ENCODE measurements at regions not wholly inside any gene's neighbourhood (a gene's known extent, or its start where the extent isn't known, plus 50 kb on each side); places are given as distances from the start of the nearest gene placed in this dataset.
"Not testable (repeated sequence)": the region's sequence is repeated elsewhere in the genome, so short reads cannot be mapped to it uniquely, and the experiment has no call there.

GRCh38 chr17:31798205-31798724 lies 60.8 kb downstream of the COPRS start:
- no peak for DNase-seq

- DNase-seq, result not testable (repeated sequence)
Measured at GRCh38 chr17:31795941-31796340, 63.1 kb downstream of the COPRS start.

DNA sequence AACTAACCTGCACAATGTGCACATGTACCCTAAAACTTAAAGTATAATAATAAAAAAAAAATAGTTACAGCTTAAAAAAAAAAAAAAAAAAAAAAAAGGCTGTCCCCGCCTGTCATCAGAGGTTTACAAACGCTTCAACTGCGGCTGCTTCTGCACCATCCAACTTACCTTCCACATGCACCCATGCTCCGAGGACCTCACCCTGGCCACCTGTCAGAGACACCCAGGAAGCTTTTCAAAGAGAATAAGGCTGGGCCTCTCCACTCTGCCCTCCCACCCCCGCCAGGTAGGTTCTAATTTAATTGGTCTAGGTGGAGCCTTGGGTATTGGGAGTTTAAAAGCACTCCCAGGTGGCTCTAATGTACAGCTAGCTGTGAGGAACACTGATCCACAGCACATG lies 64.9 kb downstream of the COPRS start:
- no peak for DNase-seq

- DNase-seq, result not testable (repeated sequence)
Measured at GRCh38 chr17:31793634-31794033, 65.4 kb downstream of the COPRS start.

- DNase-seq, result no peak
Measured at GRCh38 chr17:31792007-31792585, 66.9 kb downstream of the COPRS start.

DNA sequence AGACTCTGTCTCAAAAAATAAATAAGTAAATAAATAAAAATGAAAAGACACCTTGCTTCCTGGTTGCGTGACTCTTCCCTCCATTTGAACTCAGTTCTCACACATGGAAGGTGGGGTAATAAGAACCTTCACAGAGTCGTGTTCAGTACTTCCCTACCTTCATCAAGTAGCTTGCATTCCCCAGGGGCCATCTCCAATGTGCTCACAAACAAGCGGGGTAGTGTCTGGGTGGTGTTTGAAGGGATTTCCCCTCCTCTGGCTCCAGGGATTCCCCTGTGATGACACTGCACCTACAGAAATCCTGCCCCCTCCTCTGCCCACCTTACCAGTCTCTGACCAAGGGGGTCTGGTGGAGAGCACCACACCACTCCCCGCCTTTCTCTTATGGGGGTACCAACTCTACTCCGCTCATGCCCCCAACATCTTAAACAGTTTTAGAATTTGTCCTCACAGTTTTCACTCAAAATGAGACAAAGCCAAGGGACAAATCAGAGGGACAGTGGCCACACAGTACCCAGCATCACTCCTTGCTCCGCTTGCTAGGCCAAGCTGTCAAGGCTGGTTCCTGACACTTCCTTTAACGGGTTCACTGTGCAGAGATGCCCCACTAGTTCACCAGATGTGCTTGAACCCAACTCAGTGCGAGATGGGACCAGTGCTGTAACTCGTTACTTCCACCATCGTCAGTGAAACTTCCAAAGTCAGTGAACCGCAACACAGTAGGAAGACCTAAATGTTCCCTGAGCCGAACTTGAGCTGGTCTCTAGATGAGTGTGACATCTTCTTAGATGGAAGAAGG lies 69.1 kb downstream of the COPRS start:
- no peak for DNase-seq

GRCh38 chr17:31788956-31789355 lies 70.1 kb downstream of the COPRS start:
- no peak for DNase-seq

DNA sequence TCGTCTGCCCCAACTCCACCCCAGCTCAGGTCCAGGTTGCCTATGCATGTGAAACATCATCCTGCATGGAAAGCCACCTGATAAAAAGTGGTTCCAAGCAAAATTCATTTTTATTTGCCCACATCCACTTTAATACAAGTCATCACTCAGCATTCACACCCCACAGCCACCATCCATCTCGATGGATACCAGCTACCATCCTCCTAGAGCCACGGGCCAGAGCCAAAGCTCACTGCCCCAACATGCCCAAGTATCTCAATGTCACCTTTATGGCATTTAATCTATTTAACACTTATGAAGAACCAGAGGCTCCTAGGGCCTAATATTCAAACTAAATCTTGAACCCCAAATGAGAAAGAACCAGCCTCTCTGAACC lies 70.5 kb downstream of the COPRS start:
- DNase-seq, result no peak

DNA sequence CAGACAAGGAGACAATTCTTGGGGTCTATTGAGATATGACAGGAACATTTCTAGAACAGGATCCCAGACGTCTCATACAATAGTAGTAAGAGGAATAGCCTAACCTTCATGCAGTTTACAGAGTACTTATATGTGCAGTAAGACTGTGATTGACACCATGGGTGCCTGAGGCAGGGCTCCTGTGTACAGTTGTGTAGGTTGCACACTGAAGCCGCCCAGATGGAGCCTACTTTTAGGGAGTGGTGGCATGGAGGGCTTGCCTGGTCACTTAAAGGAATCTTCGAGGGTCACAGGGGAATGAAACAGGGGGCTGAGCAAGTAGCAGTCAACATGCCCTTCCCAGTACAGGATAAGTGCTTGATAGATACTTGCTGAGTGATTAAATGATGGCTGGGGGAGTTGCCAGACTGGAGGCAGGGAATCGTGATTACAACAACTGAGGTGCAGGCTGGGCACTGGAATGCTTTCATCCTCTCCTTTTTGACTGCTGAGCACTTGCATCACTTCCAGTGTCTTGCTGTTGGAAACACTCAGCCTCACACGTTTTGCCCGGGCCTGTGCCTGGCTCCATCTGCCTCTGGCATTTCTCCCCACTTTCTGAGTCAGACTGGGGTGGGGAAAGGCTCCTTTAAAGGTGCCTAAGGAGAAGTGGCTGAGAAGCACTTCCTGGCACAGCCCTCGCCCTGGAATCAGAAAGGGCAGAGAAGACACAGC lies 71.0 kb downstream of the COPRS start:
- DNase-seq, result no peak

GRCh38 chr17:31786796-31787481 lies 72.1 kb downstream of the COPRS start:
- DNase-seq, result no peak

- DNase-seq, result no peak
Measured at GRCh38 chr17:31780483-31780882, 78.6 kb downstream of the COPRS start.

DNA sequence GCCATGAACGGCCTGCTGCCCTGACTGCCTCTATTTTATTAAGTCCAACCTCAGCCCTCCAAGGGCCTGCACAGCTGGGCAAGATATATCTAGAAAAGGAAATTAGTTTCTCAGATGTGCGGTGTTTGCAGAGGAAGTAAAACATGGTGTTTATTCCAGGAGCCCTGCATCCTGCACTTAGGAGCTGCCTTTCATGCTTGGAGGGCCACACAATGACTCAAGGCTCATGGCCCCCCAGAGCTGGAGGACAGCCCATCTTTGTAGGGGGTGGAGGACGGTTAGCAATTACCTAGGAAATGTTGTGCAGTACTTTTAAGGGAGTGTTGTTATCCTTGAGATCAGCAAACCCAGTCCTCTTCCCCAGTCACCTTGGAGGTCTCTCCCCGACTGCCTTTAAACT lies 80.5 kb downstream of the COPRS start:
- no peak for DNase-seq

DNA sequence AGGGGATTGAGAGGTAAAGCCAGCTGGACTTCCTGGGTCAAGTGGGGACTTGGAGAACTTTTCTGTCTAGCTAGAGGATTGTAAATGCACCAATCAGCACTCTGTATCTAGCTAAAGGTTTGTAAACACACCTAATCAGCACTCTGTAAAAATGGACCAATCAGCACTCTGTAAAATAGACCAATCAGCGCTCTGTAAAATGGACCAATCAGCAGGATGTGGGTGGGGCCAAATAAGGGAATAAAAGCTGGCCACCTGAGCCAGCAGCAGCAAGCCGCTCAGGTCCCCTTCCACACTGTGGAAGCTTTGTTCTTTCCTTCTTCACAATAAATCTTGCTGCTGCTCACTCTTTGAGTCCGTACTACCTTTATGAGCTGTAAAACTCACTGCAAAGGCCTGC lies 87.7 kb downstream of the COPRS start:
- DNase-seq, result not testable (repeated sequence)

DNA sequence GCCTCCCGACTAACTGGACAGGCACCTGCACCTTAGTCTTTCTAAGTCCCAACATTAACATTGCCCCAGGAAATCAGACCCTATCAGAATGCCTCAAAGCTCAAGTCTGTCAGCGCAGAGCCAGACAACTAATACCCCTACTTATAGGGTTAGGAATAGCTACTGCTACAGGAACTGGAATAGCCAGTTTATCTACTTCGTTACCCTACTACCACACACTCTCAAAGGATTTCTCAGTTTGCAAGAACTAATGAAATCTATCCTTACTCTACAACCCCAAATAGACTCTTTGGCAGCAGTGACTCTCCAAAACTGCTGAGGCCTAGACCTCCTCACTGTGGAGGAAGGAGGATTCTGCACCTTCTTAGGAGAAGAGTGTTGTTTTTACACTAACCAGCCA lies 88.5 kb downstream of the COPRS start:
- DNase-seq, result not testable (repeated sequence)

GRCh38 chr17:31761836-31762510 lies 97.1 kb downstream of the COPRS start:
- not testable (repeated sequence) for DNase-seq

GRCh38 chr17:31758646-31759045 lies 100.4 kb downstream of the COPRS start:
- DNase-seq, result no peak

DNA sequence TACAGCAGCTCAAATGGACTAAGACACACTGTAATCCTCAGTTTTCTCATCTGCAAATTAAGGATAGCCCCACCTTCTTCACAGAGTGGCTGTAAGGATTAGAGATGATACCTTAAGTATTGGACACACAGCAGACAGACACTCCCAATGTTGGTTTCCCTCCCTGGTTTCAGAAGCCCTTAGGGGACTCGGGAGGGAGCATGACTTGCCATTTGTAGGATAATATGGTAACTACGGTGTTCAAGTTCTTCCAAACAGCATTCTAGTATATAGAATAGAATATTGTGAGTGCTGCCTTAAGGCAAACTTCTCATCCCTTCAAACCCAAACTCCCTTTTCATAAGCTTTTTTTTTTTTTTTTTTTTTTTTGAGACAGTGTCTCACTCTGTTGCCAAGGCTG lies 101.9 kb downstream of the COPRS start:
- DNase-seq, result no peak

DNA sequence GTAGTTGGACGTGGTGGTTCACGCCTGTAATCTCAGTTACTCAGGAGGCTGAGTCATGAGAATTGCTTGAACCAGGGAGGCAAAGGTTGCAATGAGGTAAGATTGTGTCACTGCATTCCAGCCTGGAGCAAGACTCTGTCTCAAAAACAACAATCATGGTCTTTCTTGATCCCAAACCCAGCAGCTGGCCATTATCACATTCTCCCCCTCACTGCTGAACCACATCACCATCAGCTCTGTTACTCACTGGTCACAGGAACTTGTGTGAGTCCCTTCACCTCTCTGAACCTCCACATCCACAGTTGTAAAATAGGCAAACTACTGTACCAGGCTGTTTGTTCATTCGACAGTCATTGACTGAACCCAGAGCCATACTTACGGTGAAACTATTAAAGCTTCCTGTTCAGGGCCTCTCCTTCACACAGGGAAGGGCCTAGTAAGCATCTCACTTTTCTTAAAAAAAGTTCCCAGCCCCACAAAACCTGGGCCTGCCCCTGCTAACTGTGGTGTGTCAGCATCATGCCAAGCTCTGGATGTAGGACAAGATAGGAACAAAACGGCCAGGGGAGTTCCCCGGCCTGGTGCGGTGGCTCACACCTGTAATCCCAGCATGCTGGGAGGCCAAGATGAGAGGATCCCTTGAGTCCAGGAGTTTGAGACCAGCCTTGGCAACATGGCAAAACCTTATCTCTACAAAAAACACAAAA lies 104.7 kb downstream of the COPRS start:
- DNase-seq, result no peak

DNA sequence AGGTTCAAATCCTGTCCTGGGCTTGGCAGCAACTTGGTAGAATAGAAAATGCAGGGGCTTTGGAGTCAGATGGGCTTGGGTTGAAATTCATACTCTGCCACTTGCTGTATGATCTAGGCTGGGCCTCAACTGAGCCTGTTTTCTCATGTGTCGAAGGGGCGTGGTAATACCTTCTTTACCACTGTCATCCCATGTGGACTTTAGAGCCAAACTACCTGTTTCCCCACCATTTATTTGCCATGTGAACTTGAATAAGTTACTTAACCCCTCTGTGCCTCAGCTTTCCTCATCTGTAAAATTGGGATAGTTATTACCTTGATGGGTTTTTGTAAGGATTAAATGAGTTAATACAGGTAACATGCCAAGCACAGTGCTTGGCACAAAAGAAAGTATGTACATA lies 106.0 kb downstream of the COPRS start:
- no peak for DNase-seq

- DNase-seq, result no peak
Measured at GRCh38 chr17:31752584-31752983, 106.5 kb downstream of the COPRS start.

GRCh38 chr17:31750578-31750977 lies 108.5 kb downstream of the COPRS start:
- no peak for DNase-seq

DNA sequence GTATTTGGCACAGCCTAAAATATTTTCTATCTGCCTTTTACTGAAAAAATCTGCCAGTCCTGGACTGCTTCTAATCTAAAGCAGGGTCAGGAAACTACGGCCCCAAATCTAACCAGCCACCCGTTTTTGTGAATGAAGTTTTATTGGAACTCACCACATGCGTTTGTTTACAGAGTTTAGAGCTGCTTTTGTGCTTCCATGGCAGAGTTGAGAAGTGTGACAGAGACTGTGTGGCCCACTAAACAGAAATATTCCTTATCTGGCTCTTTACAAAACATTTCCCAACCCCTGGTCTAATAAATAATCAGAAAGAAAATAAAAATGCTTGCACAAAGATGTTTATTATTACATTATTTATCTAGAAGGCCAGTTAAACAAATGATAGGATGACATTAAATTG lies 110.2 kb downstream of the COPRS start:
- no peak for DNase-seq
